ENCODE measurements at regions not wholly inside any gene's neighbourhood (a gene's known extent, or its start where the extent isn't known, plus 50 kb on each side); places are given as distances from the start of the nearest gene placed in this dataset.
"Not testable (repeated sequence)": the region's sequence is repeated elsewhere in the genome, so short reads cannot be mapped to it uniquely, and the experiment has no call there.

GRCh38 chr19:37303591-37304171 is 67.2 kb upstream of the ZNF527 start:
- DNase-seq: no peak

GRCh38 chr19:37304190-37304883 is 66.6 kb upstream of the ZNF527 start:
- no peak for DNase-seq

GRCh38 chr19:37304884-37305255 is 66.0 kb upstream of the ZNF527 start:
- no peak for DNase-seq

- DNase-seq: no peak
These were observed 64.4 kb upstream of the ZNF527 start for GRCh38 chr19:37306383-37306963.

GRCh38 chr19:37309834-37310575 is 60.9 kb upstream of the ZNF527 start:
- no peak for DNase-seq

- DNase-seq: peak; percentile 17
These were observed 58.2 kb upstream of the ZNF527 start for GRCh38 chr19:37312531-37313334.

- no peak for DNase-seq
These were observed 57.6 kb upstream of the ZNF527 start for GRCh38 chr19:37313335-37313627.

GRCh38 chr19:37317403-37318209 is 53.3 kb upstream of the ZNF527 start:
- DNase-seq: peak; percentile 92

GRCh38 chr19:37320988-37321387 is 49.9 kb upstream of the ZNF527 start:
- DNase-seq: not testable (repeated sequence)

Data from NCI-H1436 treated with DMSO at 0.1 percent for 48 hours (cell line).